Aorta (tissue), 5 donors: ENCODE measurements at regions not wholly inside any gene's neighbourhood (a gene's known extent, or its start where the extent isn't known, plus 50 kb on each side); places are given as distances from the start of the nearest gene placed in this dataset.

ENCODE experiments used
- ATAC-seq: fragments of 200-7000 bp; cut with Tn5 transposase; one replicate; pipeline ENCODE4 v1.9.1; 2022; ENCODE audit warnings: moderate library complexity; ENCODE audit not compliant: low FRiP score
- DNase-seq, 2 donors: peaks; one replicate each; pipeline ENCODE4 v3.0.0-alpha.2; 2020
- H3K27ac ChIP-seq, 2 donors: one replicate each; pipeline ENCODE4 v1.5.1; 2013; ENCODE audit warnings: low read length in 2 of 2, mild to moderate bottlenecking in 2 of 2, moderate library complexity in 2 of 2, control low read depth in 1 of 2, inconsistent platforms in 1 of 2, low read depth in 1 of 2
- H3K27me3 ChIP-seq, 2 donors: one replicate each; pipeline ENCODE4 v1.6.1; 2013; ENCODE audit warnings: control low read depth in 1 of 2, low read length in 1 of 2, mild to moderate bottlenecking in 1 of 2, moderate library complexity in 1 of 2; ENCODE audit not compliant: insufficient read depth in 2 of 2, control insufficient read depth in 1 of 2
- H3K36me3 ChIP-seq, 2 donors: one replicate each; pipeline ENCODE4 v1.6.1; 2013; ENCODE audit warnings: control low read depth in 1 of 2, low read length in 1 of 2, mild to moderate bottlenecking in 1 of 2; ENCODE audit not compliant: insufficient read depth in 2 of 2, control insufficient read depth in 1 of 2
- H3K4me1 ChIP-seq, 2 donors: one replicate each; pipeline ENCODE4 v1.6.1; 2013; ENCODE audit warnings: low read length in 2 of 2, control low read depth in 1 of 2, mild to moderate bottlenecking in 1 of 2, moderate library complexity in 1 of 2; ENCODE audit not compliant: insufficient read depth in 2 of 2, control insufficient read depth in 1 of 2
- H3K4me3 ChIP-seq, 2 donors: one replicate each; pipeline ENCODE4 v1.5.1; 2013; ENCODE audit warnings: low read length in 2 of 2, control low read depth in 1 of 2, mild to moderate bottlenecking in 1 of 2
- H3K9me3 ChIP-seq: one replicate; pipeline ENCODE4 v1.6.1; 2013; ENCODE audit warnings: mild to moderate bottlenecking, low read length; ENCODE audit not compliant: control insufficient read depth
- WGBS, 2 donors: extraction: QIAGEN DNeasy Blood & Tissue Kit; methylation state at CpG; one replicate each; pipeline ENCODE4 v1.1.7; 2013; 5-methylcytosine and 5-hydroxymethylcytosine counted together
- intact Hi-C, 2 donors: fragments of 100-400 bp; cut with DNase I; formaldehyde crosslinking; loops; one replicate each; pipeline versions ENCODE4 v1.14.2 to v1.15.0; 2022
- donor health status: healthy with polysubstance abuse.
- donor health status: Bipolar disorder and iron deficiency.
- donor health status: DM: no; HTN: no; CAD: no.
- donor health status: DM: no; HTN: no; CAD: no.
- donor health status: DM: yes; HTN: yes; CAD: no.

DNA sequence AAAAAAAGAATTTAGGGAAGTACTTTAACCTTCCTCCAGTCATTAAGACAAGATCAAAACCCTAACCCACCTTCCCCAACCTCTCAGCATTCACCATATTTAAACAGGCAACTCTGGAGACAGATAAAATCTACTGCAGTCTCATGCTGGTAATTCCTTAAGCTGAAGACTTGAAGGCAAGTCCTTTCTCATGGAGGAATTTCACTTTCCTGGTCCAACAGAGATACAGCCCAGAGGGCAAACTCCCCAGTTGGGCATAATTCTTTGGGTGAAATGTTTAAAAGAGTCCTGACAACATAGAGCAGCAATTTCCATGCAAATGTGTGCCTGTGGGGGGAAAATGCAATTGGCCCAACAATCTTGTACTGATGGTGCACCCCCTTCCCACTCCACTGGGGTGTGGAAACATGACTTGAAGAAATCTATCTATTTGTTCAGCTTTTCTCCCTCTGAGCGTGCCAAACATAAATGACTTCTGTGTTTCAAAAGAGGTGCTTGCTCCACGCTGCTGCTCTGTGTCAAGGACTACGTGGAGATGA, 131.8 kb upstream of the HNRNPA3 start:
- no peaks in the 10 kb centered on the region for H3K9me3 ChIP-seq
- H3K4me3 ChIP-seq = no peak overlapping the region
- 73 to 75% methylated on average over 3 of the region's 3 CpGs for WGBS, 2 donors
- no peak overlapping the region for H3K27ac ChIP-seq
- no peak for DNase-seq
- no peaks in the 10 kb centered on the region for H3K4me1 ChIP-seq
- no peak for ATAC-seq
- H3K27me3 ChIP-seq = no peaks in the 10 kb centered on the region
- H3K36me3 ChIP-seq = no peaks in the 10 kb centered on the region
- intact Hi-C loops = no loop called here

GRCh38 chr2:177084607-177085006, 128.0 kb upstream of the HNRNPA3 start:
- H3K36me3 ChIP-seq = no peaks in the 10 kb centered on the region
- no peaks in the 10 kb centered on the region for H3K4me1 ChIP-seq
- no peak overlapping the region for H3K27ac ChIP-seq
- no peaks in the 10 kb centered on the region for H3K27me3 ChIP-seq
- intact Hi-C loops = no loop called here
- no peak overlapping the region for H3K4me3 ChIP-seq
- 62 to 63% methylated on average over 4 of the region's 4 CpGs for WGBS, 2 donors
- no peaks in the 10 kb centered on the region for H3K9me3 ChIP-seq
- no peak for DNase-seq
- ATAC-seq = no peak

DNA sequence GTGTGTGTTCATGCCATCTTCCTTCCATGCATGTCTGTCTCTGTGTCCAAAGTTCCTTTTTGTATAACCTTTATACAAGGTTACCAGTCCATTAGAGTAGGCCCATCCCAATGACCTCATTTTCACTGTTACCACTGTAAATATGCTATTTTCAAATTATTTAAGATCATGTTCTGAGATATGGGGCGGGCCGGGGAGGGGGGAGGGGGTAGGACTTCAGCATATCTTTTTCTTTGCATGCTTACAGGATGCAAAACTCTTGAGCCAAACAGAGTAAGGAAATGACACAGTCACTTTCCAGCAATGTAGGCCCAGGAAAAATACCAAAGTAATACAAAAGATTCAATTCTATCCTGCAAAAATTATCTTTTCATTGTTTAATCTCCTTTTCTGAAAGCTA, 124.1 kb upstream of the HNRNPA3 start:
- Histone ChIP-seq H3K27ac (no peak overlapping the region), H3K4me1 (no peaks in the 10 kb centered on the region), H3K9me3 (no peaks in the 10 kb centered on the region), H3K4me3 (no peak overlapping the region), H3K27me3 (no peaks in the 10 kb centered on the region), H3K36me3 (no peaks in the 10 kb centered on the region)
- intact Hi-C loops = no loop called here
- no peak for DNase-seq
- 60 to 84% methylated on average over 2 of the region's 2 CpGs for WGBS, 2 donors
- no peak for ATAC-seq

GRCh38 chr2:177090967-177091366, 121.6 kb upstream of the HNRNPA3 start:
- no peaks in the 10 kb centered on the region for H3K36me3 ChIP-seq
- DNase-seq (no peak), ATAC-seq (no peak)
- H3K9me3 ChIP-seq = no peaks in the 10 kb centered on the region
- no peak overlapping the region for H3K27ac ChIP-seq
- H3K4me1 ChIP-seq = no peaks in the 10 kb centered on the region
- no peaks in the 10 kb centered on the region for H3K27me3 ChIP-seq
- intact Hi-C loops = no loop called here
- no peak overlapping the region for H3K4me3 ChIP-seq
- 77 to 80% methylated on average over 5 of the region's 5 CpGs for WGBS, 2 donors

GRCh38 chr2:177093371-177093770, 119.2 kb upstream of the HNRNPA3 start:
- intact Hi-C loops = no loop called here

GRCh38 chr2:177098001-177098613, 114.5 kb upstream of the HNRNPA3 start:
- WGBS, 2 donors = 66 to 75% methylated on average over 3 of the region's 3 CpGs

More at GRCh38 chr2:177093371-177093770, 119.2 kb upstream of the HNRNPA3 start:
- H3K27ac ChIP-seq = no peak overlapping the region
- ATAC-seq (no peak), DNase-seq (no peak)
- H3K4me3 ChIP-seq = no peak overlapping the region
- no peaks in the 10 kb centered on the region for H3K9me3 ChIP-seq
- 88 to 90% methylated on average over 4 of the region's 4 CpGs for WGBS, 2 donors
- H3K4me1 ChIP-seq = no peaks in the 10 kb centered on the region
- no peaks in the 10 kb centered on the region for H3K36me3 ChIP-seq
- no peaks in the 10 kb centered on the region for H3K27me3 ChIP-seq

GRCh38 chr2:177101930-177102329, 110.7 kb upstream of the HNRNPA3 start:
- H3K9me3 ChIP-seq = no peaks in the 10 kb centered on the region
- H3K4me3 ChIP-seq = no peak overlapping the region
- no peaks in the 10 kb centered on the region for H3K27me3 ChIP-seq
- H3K27ac ChIP-seq = no peak overlapping the region
- DNase-seq (no peak), ATAC-seq (no peak)
- intact Hi-C loops = no loop called here
- no peaks in the 10 kb centered on the region for H3K36me3 ChIP-seq
- H3K4me1 ChIP-seq = no peaks in the 10 kb centered on the region

More at GRCh38 chr2:177098001-177098613, 114.5 kb upstream of the HNRNPA3 start:
- DNase-seq = no peak
- Histone ChIP-seq H3K36me3 (no peaks in the 10 kb centered on the region), H3K4me3 (no peak overlapping the region), H3K27ac (no peak overlapping the region), H3K27me3 (no peaks in the 10 kb centered on the region), H3K4me1 (no peaks in the 10 kb centered on the region), H3K9me3 (no peaks in the 10 kb centered on the region)
- no peak for ATAC-seq
- intact Hi-C loops = no loop called here

DNA sequence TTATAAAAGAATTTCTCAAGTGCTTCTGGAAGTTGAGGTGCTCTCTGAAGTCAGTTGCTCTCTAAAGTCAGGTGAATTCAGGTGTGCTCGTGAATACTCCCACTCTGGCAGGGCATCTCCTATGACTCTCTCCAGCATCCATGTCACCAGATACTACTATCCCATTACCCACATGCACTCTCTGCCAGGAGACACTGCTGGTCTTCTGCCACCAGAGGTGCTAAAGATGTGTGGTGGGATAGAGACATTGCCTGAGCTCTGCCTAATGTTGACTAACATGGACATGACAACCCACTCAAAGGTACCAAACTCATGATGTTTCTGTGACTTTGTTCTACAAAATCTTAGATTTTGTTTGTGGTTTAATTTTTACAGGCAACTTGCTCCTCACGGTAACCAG, 106.4 kb upstream of the HNRNPA3 start:
- H3K27me3 ChIP-seq = no peaks in the 10 kb centered on the region
- H3K4me3 ChIP-seq = no peak overlapping the region
- 83 to 93% methylated on average over 2 of the region's 2 CpGs for WGBS, 2 donors
- no peaks in the 10 kb centered on the region for H3K9me3 ChIP-seq
- ATAC-seq (no peak), DNase-seq (no peak)
- intact Hi-C loops = no loop called here
- no peaks in the 10 kb centered on the region for H3K36me3 ChIP-seq
- H3K4me1 ChIP-seq = no peaks in the 10 kb centered on the region
- H3K27ac ChIP-seq = no peak overlapping the region

DNA sequence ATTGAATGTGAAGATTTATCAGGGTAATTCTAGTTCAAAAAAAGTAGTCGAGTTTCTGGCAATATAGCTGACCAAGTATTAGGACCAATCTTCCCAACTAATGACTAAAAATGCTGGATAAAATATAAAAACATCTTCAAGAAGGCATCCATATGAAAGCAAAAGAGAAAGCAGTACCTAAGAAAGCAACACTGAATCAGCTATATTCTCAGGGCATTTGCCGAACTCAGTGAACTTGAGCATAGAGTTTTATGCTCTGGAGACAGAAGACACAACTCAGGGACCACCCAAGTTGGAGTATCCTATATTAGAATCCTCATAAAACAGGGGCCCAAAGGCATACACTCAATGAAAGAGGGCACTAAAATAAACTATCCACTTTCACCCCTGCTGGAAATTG, 103.7 kb upstream of the HNRNPA3 start:
- no peaks in the 10 kb centered on the region for H3K9me3 ChIP-seq
- no peak overlapping the region for H3K4me3 ChIP-seq
- H3K27ac ChIP-seq = no peak overlapping the region
- intact Hi-C loops = no loop called here
- no peaks in the 10 kb centered on the region for H3K4me1 ChIP-seq
- DNase-seq (no peak), ATAC-seq (no peak)
- H3K27me3 ChIP-seq = no peaks in the 10 kb centered on the region
- 55 to 67% methylated on average over 2 of the region's 2 CpGs for WGBS, 2 donors
- H3K36me3 ChIP-seq = no peaks in the 10 kb centered on the region
